Smooth muscle cell (in vitro differentiated cells): ENCODE measurements at regions not wholly inside any gene's neighbourhood (a gene's known extent, or its start where the extent isn't known, plus 50 kb on each side); places are given as distances from the start of the nearest gene placed in this dataset.
A peak's percentile ranks its signal among the peaks of the same experiment; 100 is the strongest.

ENCODE experiments used
- DNase-seq: peaks from one replicate; lab custom pipeline; 2025; ENCODE audit not compliant: unreplicated experiment; lab: John Stamatoyannopoulos, UW
- H2AFZ ChIP-seq: fragments of 200-600 bp; sonication (generic); 2 replicates; pipeline ENCODE4 v1.6.0; 2016; ENCODE audit warnings: antibody characterized with exemption, low read depth, mild to moderate bottlenecking
- H3F3A ChIP-seq: fragments of 200-600 bp; sonication (generic); 2 replicates; pipeline ENCODE4 v1.6.0; 2017; ENCODE audit warnings: antibody characterized with exemption, low read depth
- H3K27ac ChIP-seq: fragments of 200-600 bp; sonication (generic); 2 replicates; pipeline ENCODE4 v1.5.1; 2016; ENCODE audit warnings: low read depth, mild to moderate bottlenecking
- H3K27me3 ChIP-seq: fragments of 200-600 bp; sonication (generic); 2 replicates; pipeline ENCODE4 v1.6.1; 2016; ENCODE audit warnings: low read depth, mild to moderate bottlenecking
- H3K36me3 ChIP-seq: fragments of 200-600 bp; sonication (generic); 2 replicates; pipeline ENCODE4 v1.5.1; 2016; ENCODE audit warnings: low read depth
- H3K4me1 ChIP-seq: fragments of 200-600 bp; sonication (generic); 2 replicates; pipeline ENCODE4 v1.5.1; 2016; ENCODE audit warnings: low read depth
- H3K4me2 ChIP-seq: fragments of 200-600 bp; sonication (generic); 2 replicates; pipeline ENCODE4 v1.6.0; 2016; ENCODE audit warnings: mild to moderate bottlenecking
- H3K4me3 ChIP-seq: fragments of 200-600 bp; sonication (generic); 2 replicates; pipeline ENCODE4 v1.5.1; 2016; ENCODE audit warnings: mild to moderate bottlenecking
- H3K79me2 ChIP-seq: fragments of 200-600 bp; sonication (generic); 2 replicates; pipeline ENCODE4 v1.6.0; 2016; ENCODE audit warnings: low read depth, mild to moderate bottlenecking
- H3K9ac ChIP-seq: fragments of 200-600 bp; sonication (generic); 2 replicates; pipeline ENCODE4 v1.6.0; 2016; ENCODE audit warnings: low read depth
- H3K9me3 ChIP-seq: fragments of 200-600 bp; sonication (generic); replicated peaks from 2 replicates; pipeline ENCODE4 v1.5.1; 2016; ENCODE audit warnings: low read depth
- H4K20me1 ChIP-seq: fragments of 200-600 bp; sonication (generic); 2 replicates; pipeline ENCODE4 v1.6.0; 2016; ENCODE audit warnings: low read depth
- WGBS: methylation state at CpG from one replicate; pipeline ENCODE4 v1.1.7; 2016; ENCODE audit warnings: low lambda C conversion rate; 5-methylcytosine and 5-hydroxymethylcytosine counted together
- TF ChIP-seq, protein P1 (sequence below): fragments of 200-600 bp; sonication (generic); IDR thresholded peaks from 2 replicates; pipeline ENCODE4 v1.5.1; 2017; ENCODE audit warnings: borderline replicate concordance, mild to moderate bottlenecking, antibody characterized with exemption; ENCODE audit not compliant: insufficient read depth, poor library complexity, severe bottlenecking

DNA sequence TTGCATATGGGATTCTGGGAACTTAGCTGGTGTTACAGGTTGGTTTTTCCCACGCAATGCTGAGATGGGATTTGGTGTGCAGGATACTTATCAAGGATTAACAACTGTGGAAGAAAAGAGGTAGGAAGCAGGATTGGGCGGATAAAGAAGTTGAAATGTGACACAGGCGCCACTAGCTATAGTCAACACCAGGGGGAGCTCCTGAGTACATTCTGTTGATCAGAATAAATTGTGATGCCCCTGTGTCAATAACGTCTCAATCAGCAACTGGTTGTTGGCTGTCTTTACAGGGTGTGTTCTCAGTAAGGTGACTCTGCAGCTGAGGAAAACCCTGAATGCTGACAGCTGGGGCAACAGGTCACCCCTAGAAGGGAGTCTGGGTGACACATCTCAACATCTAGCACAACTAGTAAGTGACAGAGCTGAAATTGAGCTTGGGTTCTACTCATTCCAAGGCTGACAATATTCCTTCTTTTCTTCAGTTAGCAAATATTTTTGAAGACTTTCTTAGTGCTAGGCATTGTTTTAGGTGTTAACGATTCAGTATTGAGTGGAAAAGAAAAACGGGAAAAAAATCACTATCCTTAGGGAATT lies 143.0 kb downstream of the ARL6IP6 start:
- no peaks in the 10 kb centered on the region for H3K27me3 ChIP-seq
- H3F3A ChIP-seq: no peaks in the 10 kb centered on the region
- no peaks in the 10 kb centered on the region for H3K4me1 ChIP-seq
- no peak overlapping the region for H3K9ac ChIP-seq
- H2AFZ ChIP-seq: no peak overlapping the region
- WGBS: 81% methylated on average over 6 of the region's 6 CpGs
- TF ChIP-seq, protein P1, sequence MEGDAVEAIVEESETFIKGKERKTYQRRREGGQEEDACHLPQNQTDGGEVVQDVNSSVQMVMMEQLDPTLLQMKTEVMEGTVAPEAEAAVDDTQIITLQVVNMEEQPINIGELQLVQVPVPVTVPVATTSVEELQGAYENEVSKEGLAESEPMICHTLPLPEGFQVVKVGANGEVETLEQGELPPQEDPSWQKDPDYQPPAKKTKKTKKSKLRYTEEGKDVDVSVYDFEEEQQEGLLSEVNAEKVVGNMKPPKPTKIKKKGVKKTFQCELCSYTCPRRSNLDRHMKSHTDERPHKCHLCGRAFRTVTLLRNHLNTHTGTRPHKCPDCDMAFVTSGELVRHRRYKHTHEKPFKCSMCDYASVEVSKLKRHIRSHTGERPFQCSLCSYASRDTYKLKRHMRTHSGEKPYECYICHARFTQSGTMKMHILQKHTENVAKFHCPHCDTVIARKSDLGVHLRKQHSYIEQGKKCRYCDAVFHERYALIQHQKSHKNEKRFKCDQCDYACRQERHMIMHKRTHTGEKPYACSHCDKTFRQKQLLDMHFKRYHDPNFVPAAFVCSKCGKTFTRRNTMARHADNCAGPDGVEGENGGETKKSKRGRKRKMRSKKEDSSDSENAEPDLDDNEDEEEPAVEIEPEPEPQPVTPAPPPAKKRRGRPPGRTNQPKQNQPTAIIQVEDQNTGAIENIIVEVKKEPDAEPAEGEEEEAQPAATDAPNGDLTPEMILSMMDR: peak; percentile 61
- no peaks in the 10 kb centered on the region for H4K20me1 ChIP-seq
- no peaks in the 10 kb centered on the region for H3K9me3 ChIP-seq
- H3K4me3 ChIP-seq: no peak overlapping the region
- no peaks in the 10 kb centered on the region for H3K79me2 ChIP-seq
- DNase-seq: no peak
- H3K4me2 ChIP-seq: no peak overlapping the region
- H3K27ac ChIP-seq: no peak overlapping the region
- no peaks in the 10 kb centered on the region for H3K36me3 ChIP-seq

DNA sequence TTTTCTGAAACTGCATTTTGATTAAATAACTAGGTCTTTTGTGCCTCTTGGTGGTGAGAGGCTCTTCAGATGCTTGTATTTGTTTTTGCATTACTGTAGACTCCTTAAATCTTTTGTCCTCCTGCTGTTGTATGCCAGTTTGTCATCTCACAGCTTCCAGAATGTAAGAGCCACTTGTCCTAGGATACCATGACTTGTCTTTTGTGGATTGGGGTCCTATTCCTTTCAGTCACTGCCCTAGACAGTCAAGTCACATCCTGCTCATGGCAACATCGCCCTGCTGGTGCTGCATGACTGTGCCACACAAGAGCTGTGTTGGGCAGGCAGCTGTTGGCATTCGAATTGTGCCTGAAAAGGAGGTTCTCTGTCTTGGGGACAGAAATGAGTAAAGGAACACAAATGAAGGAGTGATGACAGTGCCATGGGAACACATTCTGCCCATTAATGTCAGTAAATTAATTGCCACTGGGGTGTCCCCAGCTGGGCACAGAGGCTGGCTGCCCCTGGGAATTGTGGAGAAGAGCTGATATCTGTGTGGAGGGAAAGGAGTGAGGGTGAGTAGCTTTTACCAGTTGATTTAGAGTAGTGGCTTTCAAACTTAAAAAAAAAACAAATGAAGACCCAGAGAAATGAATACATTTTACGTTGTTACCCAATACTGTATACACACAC lies 140.3 kb downstream of the ARL6IP6 start:
- no peaks in the 10 kb centered on the region for H3K27me3 ChIP-seq
- no peak overlapping the region for H3K27ac ChIP-seq
- DNase-seq: no peak
- no peaks in the 10 kb centered on the region for H3K79me2 ChIP-seq
- H3K36me3 ChIP-seq: no peaks in the 10 kb centered on the region
- no peaks in the 10 kb centered on the region for H4K20me1 ChIP-seq
- no peaks in the 10 kb centered on the region for H3F3A ChIP-seq
- H3K4me1 ChIP-seq: no peaks in the 10 kb centered on the region
- TF ChIP-seq, protein P1: no peak
- H3K9me3 ChIP-seq: no peaks in the 10 kb centered on the region
- 82% methylated on average over 3 of the region's 3 CpGs for WGBS
- H3K4me3 ChIP-seq: no peak overlapping the region
- H2AFZ ChIP-seq: no peak overlapping the region
- H3K9ac ChIP-seq: no peak overlapping the region
- no peak overlapping the region for H3K4me2 ChIP-seq

DNA sequence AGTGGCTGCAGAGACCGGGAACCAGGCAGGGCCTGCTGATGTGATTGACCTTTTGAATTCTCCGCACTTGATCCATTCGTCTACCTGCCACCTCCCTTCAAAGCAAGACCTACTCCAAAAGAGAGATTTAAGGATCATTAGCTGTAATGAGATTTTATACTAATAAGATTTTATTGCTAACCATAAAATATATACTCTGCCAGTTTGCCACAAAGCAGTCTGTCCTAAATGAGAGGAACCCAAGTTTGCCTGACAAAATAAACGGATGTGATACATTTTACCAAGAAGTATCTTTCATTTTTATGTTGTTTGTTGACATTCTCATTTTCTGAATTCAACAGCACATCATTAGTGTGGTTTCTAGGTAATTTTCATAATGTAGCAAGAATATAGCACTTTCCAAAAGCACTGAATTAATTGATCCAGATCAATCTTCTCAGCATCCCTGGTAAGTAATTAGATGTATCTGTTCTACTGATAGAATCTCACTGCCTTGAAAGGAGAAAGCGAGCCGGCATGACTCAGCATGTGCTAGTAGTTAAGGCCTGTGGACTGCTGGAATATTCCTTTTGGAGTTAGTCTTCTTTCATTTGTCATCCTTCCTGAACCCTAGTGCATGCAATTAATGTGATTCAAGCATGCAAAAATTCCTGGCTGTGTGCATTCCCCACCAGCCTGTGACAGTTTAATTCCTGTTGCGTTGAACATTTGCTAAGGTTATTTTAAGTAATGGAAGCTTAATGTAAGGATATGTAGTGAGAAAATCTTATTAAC lies 128.5 kb downstream of the ARL6IP6 start:
- no peaks in the 10 kb centered on the region for H3K27me3 ChIP-seq
- H3K9me3 ChIP-seq: no peaks in the 10 kb centered on the region
- no peaks in the 10 kb centered on the region for H3K4me1 ChIP-seq
- H3K79me2 ChIP-seq: no peaks in the 10 kb centered on the region
- no peak for DNase-seq
- H2AFZ ChIP-seq: no peak overlapping the region
- no peaks in the 10 kb centered on the region for H3K36me3 ChIP-seq
- 55% methylated on average over 7 of the region's 7 CpGs for WGBS
- H3K27ac ChIP-seq: peak overlapping the region; percentile 40
- no peaks in the 10 kb centered on the region for H4K20me1 ChIP-seq
- no peak overlapping the region for H3K4me3 ChIP-seq
- no peak overlapping the region for H3K9ac ChIP-seq
- peak overlapping the region; percentile 47 for H3K4me2 ChIP-seq
- TF ChIP-seq, protein P1: no peak
- H3F3A ChIP-seq: no peaks in the 10 kb centered on the region
